Stimulated activated CD8-positive, alpha-beta memory T cell treated with anti-CD3 and anti-CD28 coated beads, Interleukin-2, amount 100 ng/mL, for 1 hour (primary cell): ENCODE measurements at regions not wholly inside any gene's neighbourhood (a gene's known extent, or its start where the extent isn't known, plus 50 kb on each side); places are given as distances from the start of the nearest gene placed in this dataset.
"Not testable (repeated sequence)": the region's sequence is repeated elsewhere in the genome, so short reads cannot be mapped to it uniquely, and the experiment has no call there.

Experiments used
- DNase-seq, 2 donors: peaks; one replicate each; pipeline ENCODE4 v3.0.0-alpha.2; 2020; ENCODE audit warnings: low read depth in 2 of 2

GRCh38 chr2:238599549-238600505 lies 173.1 kb downstream of the ASB1 start:
- no peak for DNase-seq

DNA sequence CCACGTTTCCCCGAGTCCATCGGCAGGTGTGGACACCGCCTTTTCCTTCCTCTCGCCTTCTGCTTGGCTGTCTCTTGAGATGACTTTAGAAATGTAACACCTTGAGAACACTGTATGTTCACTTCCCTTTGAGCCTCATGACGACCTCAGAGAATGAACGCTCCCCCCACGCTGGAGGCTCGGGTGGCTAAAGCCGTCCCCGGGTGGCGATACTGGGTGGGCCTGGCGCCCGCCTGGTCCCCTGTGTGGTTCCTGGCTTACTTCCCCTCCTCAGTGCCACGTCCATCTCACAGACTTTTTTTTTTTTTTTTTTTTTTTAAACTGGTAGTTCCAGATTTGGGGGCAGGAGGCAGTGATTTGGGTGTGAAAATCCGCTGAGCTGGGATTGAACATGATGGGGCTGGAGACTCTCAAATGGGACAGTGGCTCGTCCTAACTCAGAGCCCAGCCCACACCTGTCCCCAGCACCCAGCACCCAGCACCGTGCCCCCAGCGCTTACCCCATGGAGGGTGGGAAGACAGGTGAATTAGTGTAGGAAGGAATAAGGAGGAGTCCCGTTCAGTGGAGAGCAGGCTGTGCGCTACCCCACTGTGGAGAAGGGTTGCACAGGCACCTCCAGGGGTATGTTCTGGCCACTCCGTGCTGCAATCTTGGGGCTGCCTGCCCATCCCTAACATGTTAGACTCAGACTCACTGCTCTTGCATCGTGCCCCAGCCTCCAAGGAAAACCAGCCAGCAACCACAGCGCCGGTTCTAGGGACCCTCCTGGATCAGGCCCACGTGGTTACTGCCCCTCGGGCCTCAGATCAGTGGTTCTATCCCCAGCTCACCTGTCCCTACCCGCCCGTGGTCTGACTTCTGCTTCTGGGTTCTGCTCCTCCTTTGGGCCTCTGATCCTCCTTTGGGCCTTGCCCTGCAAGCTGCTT lies 174.0 kb downstream of the ASB1 start:
- DNase-seq = no peak

DNA sequence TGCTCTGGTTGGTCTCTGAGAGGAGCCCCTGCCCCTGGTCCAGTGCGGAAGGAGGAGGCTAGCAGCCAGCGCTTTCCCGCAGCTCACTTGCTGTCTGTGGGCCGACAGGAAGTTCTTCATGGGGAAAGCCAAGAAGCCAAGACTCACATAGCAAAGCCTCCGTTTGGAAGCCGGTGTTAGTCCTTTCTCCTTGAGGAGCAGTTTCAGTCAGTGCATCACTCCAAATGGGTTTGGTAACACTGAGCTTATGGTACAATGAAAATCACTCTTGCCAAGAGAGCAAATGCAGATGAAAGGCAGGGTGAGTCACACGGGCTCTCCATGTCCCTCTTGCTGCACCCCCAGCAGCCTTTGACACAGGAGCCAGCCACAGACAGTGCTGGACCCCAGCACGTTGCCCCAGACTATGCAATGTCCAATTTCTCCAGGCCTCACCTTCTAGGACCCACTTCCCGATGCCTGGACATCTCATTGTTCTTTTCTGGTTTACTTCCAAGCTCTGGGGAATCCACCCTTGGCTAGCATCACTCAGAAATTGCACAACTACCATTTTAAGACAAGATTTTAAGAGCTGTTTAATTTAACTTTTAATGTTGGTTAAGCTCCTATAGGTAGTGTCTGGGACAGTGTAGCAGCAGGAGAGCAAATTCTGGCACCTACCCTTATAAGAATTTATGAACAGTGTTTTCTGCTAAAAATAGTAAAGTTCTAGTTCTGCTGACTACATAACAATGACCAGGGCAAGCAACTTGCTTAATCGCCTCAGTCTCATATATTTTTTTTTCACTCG lies 174.9 kb downstream of the ASB1 start:
- no peak for DNase-seq

DNA sequence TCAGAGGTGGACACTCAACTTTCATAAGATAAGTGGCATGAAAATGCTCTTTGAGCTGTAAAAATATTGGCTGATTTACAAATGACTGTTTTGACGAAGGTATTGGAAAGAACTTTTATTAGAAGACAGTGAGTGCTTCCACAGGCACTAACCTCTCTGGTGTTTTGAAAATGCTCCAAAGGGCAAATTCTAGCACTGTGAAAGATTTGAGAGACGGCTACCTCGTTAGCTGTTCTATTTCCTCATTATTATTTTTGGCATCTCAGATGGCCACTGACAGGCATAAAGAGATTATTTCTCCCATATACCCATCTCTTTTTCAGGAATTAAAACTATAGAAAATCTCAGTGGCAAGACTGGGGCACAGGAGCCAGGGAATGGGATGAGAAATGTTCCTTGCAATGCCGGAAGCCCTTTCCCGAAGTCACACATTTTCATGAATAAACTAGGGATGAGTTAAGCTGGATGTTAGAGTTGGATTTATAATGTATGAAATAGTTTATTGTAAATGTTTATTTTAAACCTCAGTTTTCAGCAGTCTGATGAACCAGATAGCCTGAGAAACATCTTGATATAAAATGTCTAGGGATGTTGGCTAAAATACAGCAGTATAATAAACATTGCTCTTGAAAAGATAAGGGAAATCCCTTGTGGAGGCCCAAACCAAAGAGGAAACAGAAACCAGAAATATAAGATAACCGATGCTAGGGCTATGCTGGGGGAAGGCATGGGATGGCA lies 175.7 kb downstream of the ASB1 start:
- no peak for DNase-seq

DNA sequence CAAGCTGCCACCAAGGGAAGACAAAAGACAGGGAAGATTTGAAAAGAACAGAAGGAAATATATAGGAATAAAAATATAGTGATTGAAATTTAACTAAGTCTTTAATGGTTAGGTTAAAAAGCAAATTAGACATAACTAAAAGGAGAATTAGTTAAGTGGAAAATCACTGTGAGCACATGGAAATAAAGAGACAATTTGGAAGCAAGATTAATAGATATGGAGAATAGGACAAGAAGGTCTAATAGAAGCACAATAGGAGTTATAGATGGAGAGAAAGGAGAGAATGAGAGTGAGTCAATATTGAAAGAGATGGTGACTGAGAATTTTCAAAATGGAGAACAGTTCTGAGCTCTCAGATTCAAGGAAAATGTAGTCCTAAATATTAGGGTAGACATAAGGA lies 176.9 kb downstream of the ASB1 start:
- no peak for DNase-seq

DNA sequence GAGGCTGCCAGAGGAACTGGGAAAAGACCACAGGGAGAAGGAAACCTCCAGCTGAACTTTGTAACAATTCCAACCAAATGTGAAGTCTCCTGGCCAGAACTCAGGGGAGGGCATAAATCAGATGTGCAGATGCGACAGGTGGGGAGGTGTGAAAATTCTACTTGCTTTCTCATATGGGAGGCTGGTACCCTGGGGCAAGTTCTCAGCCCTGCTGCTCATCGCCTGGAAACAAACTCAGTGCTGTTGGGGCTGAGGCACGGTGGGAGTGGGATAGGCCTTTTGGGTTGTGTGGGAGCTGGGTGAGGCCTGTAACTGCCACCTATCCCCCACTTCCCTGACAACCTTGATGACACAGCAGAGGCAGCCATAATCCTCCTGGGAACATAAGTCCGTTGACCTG lies 179.6 kb downstream of the ASB1 start:
- no peak for DNase-seq

- DNase-seq = no peak
These were observed 186.9 kb downstream of the ASB1 start for GRCh38 chr2:238613610-238614009.

DNA sequence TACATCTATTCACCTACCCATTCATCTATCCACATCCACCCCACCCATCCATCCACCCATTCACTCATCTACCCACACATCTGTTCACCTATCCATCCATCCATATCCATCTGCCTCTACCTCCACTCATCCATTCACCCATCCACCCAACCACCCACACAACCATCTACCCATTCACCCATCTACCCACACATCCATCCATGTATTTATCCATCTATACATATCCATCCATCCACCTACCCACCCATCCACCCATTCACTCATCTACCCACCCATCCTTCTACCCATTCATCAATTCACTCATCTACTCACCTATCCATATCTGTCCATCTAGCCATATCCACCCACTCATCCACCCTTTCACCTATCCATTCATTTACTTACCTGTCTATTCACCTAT lies 187.6 kb downstream of the ASB1 start:
- DNase-seq = no peak

DNA sequence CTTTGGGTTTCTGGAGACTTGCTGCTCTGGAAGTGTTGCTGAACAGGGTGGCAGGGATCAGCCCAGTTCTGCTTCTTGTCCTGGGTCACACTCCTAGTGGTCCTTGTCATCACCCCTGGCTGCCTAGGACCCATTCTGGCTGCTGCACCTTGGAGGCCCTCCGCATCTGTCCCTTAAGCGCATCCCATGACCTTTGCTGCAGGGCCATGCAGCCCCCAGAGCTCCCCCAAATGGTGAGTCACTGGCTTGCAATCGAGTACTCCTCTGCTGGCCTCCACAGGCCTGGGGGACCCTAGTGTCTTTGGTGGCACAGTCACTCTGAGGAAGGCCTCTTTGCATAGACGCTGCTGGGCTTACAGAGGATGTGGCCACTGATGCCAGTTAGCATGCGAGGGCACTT lies 188.5 kb downstream of the ASB1 start:
- DNase-seq = no peak

GRCh38 chr2:238616681-238617080 lies 190.0 kb downstream of the ASB1 start:
- DNase-seq = no peak

- not testable (repeated sequence) for DNase-seq
These were observed 192.0 kb downstream of the ASB1 start for GRCh38 chr2:238618494-238619283.

- DNase-seq = no peak
These were observed 201.2 kb downstream of the ASB1 start for GRCh38 chr2:238627899-238628298.

GRCh38 chr2:238629064-238629463 lies 202.3 kb downstream of the ASB1 start:
- no peak for DNase-seq

GRCh38 chr2:238631491-238632180 lies 204.9 kb downstream of the ASB1 start:
- DNase-seq = no peak

DNA sequence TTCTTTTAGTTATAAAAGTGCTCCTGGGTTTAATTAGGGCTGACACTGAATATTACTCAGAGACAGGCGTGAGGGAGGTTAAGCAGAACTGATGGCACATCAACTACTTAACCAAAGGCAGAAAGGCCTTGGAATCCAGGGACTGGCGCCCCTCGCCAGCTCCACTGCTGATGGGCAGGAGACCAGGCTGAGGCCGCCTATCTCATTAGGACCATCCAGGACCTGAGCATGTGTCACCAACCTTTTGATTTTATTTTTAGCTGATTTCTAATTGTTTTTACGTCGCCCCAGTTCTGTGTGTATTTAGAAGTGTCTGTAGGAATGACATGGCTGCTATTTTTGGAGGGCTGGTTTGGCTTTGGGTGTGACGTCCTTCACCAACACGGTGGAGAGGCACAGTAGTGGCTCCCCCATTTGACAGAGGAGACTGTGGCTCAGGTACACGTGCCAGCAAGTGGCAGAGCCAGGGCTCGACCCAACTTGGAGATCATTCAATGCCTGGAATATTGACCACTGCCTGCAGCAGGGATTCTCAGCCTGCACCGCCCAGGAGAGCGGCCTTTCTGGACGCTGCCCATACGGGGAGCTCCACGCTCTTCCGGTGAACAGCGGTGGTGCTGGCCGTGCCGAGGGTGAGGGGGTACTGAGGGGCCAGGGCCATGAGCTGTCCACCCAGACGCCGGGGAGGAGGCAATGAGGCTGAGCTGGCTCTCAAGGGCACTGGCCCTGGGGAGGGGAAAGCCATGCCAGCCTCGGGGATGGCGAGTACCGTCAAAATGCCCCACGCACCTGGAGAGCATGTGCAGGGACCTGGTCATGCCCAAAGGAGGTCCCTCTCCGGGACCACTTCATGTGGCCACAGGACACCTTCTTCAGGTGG lies 205.7 kb downstream of the ASB1 start:
- DNase-seq = no peak

GRCh38 chr2:238633426-238634328 lies 206.9 kb downstream of the ASB1 start:
- DNase-seq = no peak

DNA sequence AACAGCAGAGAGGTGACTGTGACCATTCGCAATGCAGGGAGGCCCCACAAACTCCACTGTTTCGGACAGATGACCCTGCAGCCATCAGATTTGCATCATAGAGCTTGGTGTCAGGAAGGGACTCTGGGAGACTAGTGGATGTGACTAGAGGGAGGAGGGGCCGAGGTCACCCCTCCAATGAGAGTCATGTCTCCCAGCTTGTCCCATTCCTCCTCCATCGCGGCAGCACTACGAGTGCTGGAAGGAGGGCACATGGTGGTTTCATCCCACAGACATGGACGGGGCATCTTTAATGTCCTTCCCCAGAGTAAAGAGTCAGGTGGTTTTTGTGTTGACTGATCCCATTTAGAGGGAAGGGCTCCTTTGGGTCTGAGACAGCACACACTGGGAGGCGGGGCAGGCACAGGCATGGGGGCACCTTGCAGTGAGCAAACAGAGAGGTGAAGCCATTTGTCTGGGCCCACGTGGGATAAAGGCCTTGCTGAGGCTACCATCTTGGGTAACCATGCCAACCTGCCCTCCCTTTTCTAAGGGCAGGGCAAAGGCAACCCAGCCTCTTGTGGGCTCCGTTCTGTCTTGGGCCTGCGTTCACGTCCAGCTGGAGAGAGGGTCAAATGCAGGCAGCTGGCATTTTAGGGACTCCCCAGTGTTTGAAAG lies 208.1 kb downstream of the ASB1 start:
- DNase-seq = no peak
